Astrocyte of the cerebellum (primary cell): ENCODE measurements at regions not wholly inside any gene's neighbourhood (a gene's known extent, or its start where the extent isn't known, plus 50 kb on each side); places are given as distances from the start of the nearest gene placed in this dataset.

Experiments
- DNase-seq: peaks from one replicate; pipeline ENCODE4 v3.0.0-alpha.2; 2011; ENCODE audit warnings: low read depth
- H3K4me3 ChIP-seq: 2 replicates; pipeline ENCODE4 v1.5.1; 2011; ENCODE audit warnings: mild to moderate bottlenecking, low read depth, low read length, moderate library complexity
- CTCF ChIP-seq: IDR thresholded peaks from 2 replicates; pipeline ENCODE4 v1.5.1; 2012; ENCODE audit warnings: low read length, low read depth, moderate library complexity, mild to moderate bottlenecking; ENCODE audit errors: missing control alignments
- in situ Hi-C: cut with HindIII; loops from 2 replicates; pipeline ENCODE4 v1.10.0; 2017; ENCODE audit warnings: low sequenced_read_pairs

GRCh38 chrX:40439625-40440532 is 140.9 kb upstream of the ATP6AP2 start:
- TF ChIP-seq CTCF, result no peak
- no peak overlapping the region for H3K4me3 ChIP-seq
- in situ Hi-C loops, result no loop called here
- no peak for DNase-seq

GRCh38 chrX:40437348-40437747 is 143.4 kb upstream of the ATP6AP2 start:
- DNase-seq, result no peak
- no peak overlapping the region for H3K4me3 ChIP-seq
- TF ChIP-seq CTCF, result no peak
- in situ Hi-C loops, result no loop called here

DNA sequence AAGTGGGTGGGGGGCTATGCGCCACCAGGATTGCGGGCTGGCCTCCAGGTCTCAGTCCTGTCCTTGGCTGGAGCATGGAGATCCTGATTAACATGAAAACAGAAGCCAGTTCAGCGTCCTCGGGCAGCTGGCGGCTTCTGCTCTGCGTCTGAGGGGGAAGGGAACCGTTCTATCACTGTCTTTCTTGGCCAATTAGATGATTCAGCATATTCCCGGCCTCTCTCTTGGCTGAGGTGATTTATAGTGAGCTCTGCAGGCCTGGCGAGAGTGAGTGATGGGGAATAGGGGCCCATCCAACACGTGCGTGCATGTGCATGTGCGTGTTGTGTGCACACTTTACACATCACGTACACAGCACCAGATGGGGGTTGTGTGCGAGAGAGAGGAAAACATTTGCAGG is 145.8 kb upstream of the ATP6AP2 start:
- H3K4me3 ChIP-seq, result no peak overlapping the region
- no peak for TF ChIP-seq CTCF
- in situ Hi-C loops, result no loop called here
- DNase-seq, result no peak

GRCh38 chrX:40434443-40434842 is 146.3 kb upstream of the ATP6AP2 start:
- no peak for DNase-seq
- in situ Hi-C loops, result no loop called here
- no peak for TF ChIP-seq CTCF
- no peak overlapping the region for H3K4me3 ChIP-seq

- in situ Hi-C loops, result no loop called here
Observed at GRCh38 chrX:40433160-40433559, 147.6 kb upstream of the ATP6AP2 start.

DNA sequence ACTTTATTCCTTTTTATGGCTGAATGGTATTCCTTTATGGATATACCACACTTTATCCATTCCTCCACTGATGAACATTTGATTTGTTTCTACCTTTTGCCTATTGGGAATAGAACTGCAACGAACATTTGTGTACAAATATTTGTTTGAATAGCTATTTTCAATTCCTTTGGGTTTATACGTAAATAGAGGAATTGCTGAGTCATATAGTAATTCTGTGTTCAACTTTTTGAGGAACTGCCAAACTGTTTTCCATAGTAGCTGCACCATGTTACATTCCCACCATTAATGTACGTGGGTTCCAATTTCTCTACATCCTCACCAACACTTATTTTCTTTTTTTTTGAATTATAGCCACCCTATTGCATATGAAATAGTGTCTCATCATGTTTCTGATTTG is 156.5 kb upstream of the ATP6AP2 start:
- in situ Hi-C loops, result no loop called here
- TF ChIP-seq CTCF, result no peak
- DNase-seq, result no peak
- H3K4me3 ChIP-seq, result no peak overlapping the region

More at GRCh38 chrX:40433160-40433559, 147.6 kb upstream of the ATP6AP2 start:
- no peak for TF ChIP-seq CTCF
- DNase-seq, result no peak
- H3K4me3 ChIP-seq, result no peak overlapping the region
